Chondrocyte (in vitro differentiated cells): ENCODE measurements at regions not wholly inside any gene's neighbourhood (a gene's known extent, or its start where the extent isn't known, plus 50 kb on each side); places are given as distances from the start of the nearest gene placed in this dataset.
"Not testable (repeated sequence)": the region's sequence is repeated elsewhere in the genome, so short reads cannot be mapped to it uniquely, and the experiment has no call there.

Experiments
- DNase-seq: peaks from one replicate; pipeline ENCODE4 v3.0.0; 2021; ENCODE audit warnings: mixed read lengths, low spot score
- H3K27ac Mint-ChIP-seq: one replicate; pipeline ENCODE4 v1.8.0; 2021; ENCODE audit warnings: mild to moderate bottlenecking, moderate library complexity, mixed read lengths; ENCODE audit not compliant: unreplicated experiment
- H3K27me3 Mint-ChIP-seq: 2 replicates; pipeline ENCODE4 v1.8.0; 2021; ENCODE audit warnings: low read depth, mixed read lengths
- H3K36me3 Mint-ChIP-seq: 2 replicates; pipeline ENCODE4 v1.8.0; 2021; ENCODE audit warnings: low read depth, mixed read lengths
- H3K4me1 Mint-ChIP-seq: 2 replicates; pipeline ENCODE4 v1.8.0; 2021; ENCODE audit warnings: low read depth, mild to moderate bottlenecking, mixed read lengths
- H3K4me3 Mint-ChIP-seq: one replicate; pipeline ENCODE4 v1.8.0; 2021; ENCODE audit warnings: mild to moderate bottlenecking, moderate library complexity, mixed read lengths; ENCODE audit not compliant: unreplicated experiment
- H3K9me3 Mint-ChIP-seq: 2 replicates; pipeline ENCODE4 v1.8.0; 2021; ENCODE audit warnings: low read depth, mixed read lengths
- CTCF ChIP-seq: fragments of 200-600 bp; sonication (generic); IDR thresholded peaks from 2 replicates; pipeline ENCODE4 v1.5.0; 2021; ENCODE audit warnings: antibody characterized with exemption, mild to moderate bottlenecking, moderate library complexity

GRCh38 chr17:70947636-70948565, 778.6 kb downstream of the KCNJ2 start:
- H3K27ac Mint-ChIP-seq: no peak overlapping the region
- TF ChIP-seq CTCF: no peak
- DNase-seq: peak; percentile 54
- peaks cover 3% of the 10 kb centered on the region for H3K36me3 Mint-ChIP-seq
- peaks cover 17% of the 10 kb centered on the region for H3K9me3 Mint-ChIP-seq
- no peaks in the 10 kb centered on the region for H3K4me1 Mint-ChIP-seq
- no peaks in the 10 kb centered on the region for H3K27me3 Mint-ChIP-seq
- no peak overlapping the region for H3K4me3 Mint-ChIP-seq

- not testable (repeated sequence) for H3K4me3 Mint-ChIP-seq, DNase-seq, H3K36me3 Mint-ChIP-seq, H3K27ac Mint-ChIP-seq, H3K4me1 Mint-ChIP-seq, H3K27me3 Mint-ChIP-seq
- H3K9me3 Mint-ChIP-seq: peaks cover 23% of the 10 kb centered on the region
These were observed 783.8 kb downstream of the KCNJ2 start for GRCh38 chr17:70953140-70953539.

GRCh38 chr17:70955441-70955840, 786.1 kb downstream of the KCNJ2 start:
- Mint-ChIP-seq H3K4me3 (no peak overlapping the region), H3K36me3 (peaks cover 2% of the 10 kb centered on the region), H3K27me3 (no peaks in the 10 kb centered on the region), H3K9me3 (peaks cover 12% of the 10 kb centered on the region), H3K4me1 (no peaks in the 10 kb centered on the region), H3K27ac (no peak overlapping the region)
- no peak for TF ChIP-seq CTCF
- DNase-seq: no peak

GRCh38 chr17:70956726-70957125, 787.4 kb downstream of the KCNJ2 start:
- Mint-ChIP-seq H3K27me3 (no peaks in the 10 kb centered on the region), H3K4me1 (peaks cover 10% of the 10 kb centered on the region), H3K27ac (no peak overlapping the region), H3K4me3 (no peak overlapping the region), H3K9me3 (peaks cover 9% of the 10 kb centered on the region), H3K36me3 (peaks cover under 1% of the 10 kb centered on the region)
- TF ChIP-seq CTCF: no peak
- no peak for DNase-seq

GRCh38 chr17:70961341-70961740, 792.0 kb downstream of the KCNJ2 start:
- Mint-ChIP-seq H3K36me3 (peaks cover 1% of the 10 kb centered on the region), H3K27ac (peak overlapping the region; percentile 84), H3K4me3 (no peak overlapping the region), H3K9me3 (peaks cover 11% of the 10 kb centered on the region), H3K4me1 (peaks cover 14% of the 10 kb centered on the region), H3K27me3 (no peaks in the 10 kb centered on the region)
- no peak for TF ChIP-seq CTCF
- DNase-seq: no peak

- H3K4me1 Mint-ChIP-seq: no peaks in the 10 kb centered on the region
- no peak overlapping the region for H3K27ac Mint-ChIP-seq
- no peaks in the 10 kb centered on the region for H3K27me3 Mint-ChIP-seq
- peaks cover 13% of the 10 kb centered on the region for H3K9me3 Mint-ChIP-seq
- TF ChIP-seq CTCF: no peak
- H3K36me3 Mint-ChIP-seq: peaks cover 2% of the 10 kb centered on the region
- DNase-seq: no peak
- H3K4me3 Mint-ChIP-seq: no peak overlapping the region
These were observed 799.0 kb downstream of the KCNJ2 start for GRCh38 chr17:70968302-70968701.
